GM19023 (cell line): ENCODE measurements at regions not wholly inside any gene's neighbourhood (a gene's known extent, or its start where the extent isn't known, plus 50 kb on each side); places are given as distances from the start of the nearest gene placed in this dataset.

ENCODE experiments used
- ATAC-seq: cut with Tn5 transposase; IDR thresholded peaks from one replicate; pipeline ENCODE4 v1.9.1; 2021; ENCODE audit warnings: mild to moderate bottlenecking, moderate library complexity; ENCODE audit not compliant: unreplicated experiment

DNA sequence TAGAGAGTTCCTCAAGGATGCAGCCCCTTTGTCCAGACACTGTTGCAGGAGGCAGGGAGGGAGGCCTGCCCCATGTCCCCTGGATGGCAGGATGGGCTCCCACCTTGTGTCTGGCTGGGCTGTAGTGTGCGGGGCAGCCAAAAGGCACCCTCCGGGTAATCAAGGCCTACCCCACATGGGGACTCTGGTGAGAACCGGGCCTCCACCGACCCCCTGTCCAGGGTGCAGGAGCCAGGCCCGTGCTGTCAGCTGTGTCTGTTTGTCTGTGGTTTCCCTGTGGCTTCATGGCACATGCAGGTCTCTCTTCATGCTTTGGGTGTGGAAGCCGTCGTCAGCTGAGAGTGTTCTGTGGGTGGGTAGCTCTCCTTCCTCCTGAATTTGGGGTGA, 1240.9 kb downstream of the BRD1 start:
- no peak for ATAC-seq

DNA sequence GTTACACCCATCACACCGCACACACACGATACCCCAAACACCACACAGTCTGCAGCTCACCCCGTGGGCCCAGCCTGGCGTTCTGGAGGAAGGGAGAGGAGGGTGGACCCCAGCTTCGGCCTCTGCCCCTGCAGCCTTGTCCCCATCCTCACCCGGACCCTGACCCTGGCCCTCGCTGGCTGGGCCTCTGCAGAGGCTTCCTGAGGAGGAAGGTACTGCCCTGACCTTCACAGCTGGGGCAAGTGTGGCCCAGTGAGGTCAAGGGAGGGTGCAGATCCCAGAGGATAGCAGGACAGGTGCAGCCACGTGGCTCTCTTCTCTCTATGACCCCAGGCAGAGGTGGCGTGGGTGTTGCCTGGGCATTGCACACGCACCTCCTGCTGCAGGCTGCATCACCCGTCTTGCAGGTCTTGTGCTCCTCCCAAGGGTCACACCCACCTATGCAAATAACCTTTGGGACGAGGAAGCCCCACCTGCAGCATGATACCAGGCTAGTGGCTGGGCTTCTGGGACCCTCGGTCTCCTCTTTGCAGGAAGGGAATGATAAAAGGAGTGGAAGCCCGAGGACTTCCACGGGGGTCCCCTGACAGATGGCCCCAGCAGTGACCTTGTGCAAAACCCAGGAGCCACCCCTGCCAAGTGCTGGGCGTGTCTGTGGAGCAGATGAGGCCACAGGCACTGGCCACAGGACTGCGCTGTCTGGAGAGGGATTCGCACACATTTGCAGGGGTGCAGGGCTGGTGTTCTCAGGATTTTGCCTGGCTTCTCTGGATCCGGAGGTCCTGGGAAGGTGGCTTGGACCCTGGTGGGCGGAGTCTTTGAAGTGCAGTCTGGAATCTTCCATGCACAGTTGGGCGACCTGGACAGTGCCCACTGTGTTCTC, 1241.5 kb downstream of the BRD1 start:
- no peak for ATAC-seq

DNA sequence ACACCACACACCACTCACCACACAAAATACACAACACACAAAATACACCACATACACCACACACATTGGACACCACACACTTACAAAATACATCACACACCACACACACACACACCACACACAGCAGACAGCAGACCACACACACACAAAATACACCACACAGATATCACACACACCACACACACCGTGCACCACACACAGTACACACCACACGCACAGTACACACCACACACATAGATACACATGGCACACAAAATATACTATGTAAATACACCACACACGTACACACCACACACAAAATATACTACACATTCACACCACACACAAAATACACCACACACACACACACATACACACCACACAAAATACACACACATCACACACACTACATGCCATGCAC, 1243.5 kb downstream of the BRD1 start:
- no peak for ATAC-seq

DNA sequence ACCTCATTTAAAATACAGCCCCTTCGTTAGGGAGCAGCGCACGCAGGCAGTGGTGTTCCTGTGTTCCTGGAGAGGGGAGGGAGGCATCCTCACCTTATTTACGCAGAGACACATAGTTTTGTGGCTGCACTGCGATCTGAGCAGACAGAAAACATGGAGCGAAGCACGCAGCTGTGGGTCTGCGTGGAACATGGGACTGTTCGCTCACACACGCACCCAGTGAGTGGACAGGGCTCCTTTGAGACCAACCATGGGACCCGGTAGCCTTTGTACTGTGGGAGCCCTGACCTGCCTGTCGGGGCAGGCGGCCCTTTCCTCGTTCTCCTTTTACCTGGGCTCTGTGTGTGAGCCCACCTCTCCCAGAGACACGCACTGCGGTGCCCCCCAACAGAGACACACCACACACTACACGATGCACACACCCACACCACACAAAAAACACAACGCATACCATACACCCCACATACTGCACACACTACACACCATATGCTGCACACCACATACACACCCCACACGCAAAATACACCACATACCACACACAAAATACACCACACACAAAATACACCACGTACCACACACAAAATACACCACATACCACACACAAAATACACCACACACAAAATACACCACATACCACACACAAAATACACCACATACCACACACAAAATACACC, 1245.7 kb downstream of the BRD1 start:
- ATAC-seq, result no peak

DNA sequence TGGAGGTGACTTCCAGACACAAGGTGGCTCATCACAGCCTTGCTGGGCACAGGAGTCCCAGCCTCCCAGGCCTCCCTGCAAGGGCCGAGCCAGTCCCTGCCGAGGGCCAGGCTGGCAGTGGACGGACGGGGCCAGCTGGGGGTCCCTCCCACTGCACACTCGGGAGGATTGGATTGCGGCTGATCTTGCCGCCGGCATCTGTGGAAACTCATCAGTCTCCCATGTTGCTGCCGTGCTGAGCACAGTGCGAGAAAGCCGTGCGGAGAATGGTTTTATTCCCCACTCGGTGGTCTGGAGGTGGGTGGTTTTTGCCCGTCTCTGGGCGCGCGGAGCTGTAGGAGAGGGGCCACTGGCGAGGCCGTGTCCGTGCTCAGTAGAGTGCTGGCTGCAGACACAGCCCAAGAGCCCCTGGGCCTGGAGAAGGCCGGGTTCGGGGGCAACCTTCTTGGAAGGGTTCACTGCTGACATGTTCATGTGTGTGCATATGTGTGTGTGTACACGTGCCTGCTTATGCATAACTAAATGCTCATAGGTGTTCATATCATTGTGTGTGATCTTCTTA, 1246.4 kb downstream of the BRD1 start:
- no peak for ATAC-seq

DNA sequence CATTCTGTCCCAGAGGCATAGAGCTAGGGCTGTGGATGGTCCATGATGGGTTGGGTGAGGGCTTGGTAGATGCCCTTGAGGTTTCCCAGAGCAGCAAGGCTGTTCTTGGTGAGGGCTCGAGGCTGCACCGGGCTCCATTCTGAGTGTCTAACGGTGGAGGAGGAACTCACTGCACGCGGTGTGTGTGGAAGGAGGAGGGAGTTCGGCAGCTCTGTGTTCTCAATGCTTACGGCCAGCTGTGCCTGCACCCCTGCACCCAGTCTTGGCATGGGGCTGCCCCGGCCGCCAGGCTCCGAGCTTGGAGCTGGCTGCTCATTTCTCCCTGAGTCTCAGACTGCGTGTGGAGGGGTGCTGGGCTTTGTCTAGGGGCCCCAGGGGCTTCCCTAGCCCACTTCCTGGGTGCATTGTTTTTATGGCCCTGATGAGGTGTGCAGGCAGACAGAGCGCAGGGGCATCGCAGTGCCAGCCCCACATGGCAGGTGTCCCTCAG, 1247.1 kb downstream of the BRD1 start:
- no peak for ATAC-seq

DNA sequence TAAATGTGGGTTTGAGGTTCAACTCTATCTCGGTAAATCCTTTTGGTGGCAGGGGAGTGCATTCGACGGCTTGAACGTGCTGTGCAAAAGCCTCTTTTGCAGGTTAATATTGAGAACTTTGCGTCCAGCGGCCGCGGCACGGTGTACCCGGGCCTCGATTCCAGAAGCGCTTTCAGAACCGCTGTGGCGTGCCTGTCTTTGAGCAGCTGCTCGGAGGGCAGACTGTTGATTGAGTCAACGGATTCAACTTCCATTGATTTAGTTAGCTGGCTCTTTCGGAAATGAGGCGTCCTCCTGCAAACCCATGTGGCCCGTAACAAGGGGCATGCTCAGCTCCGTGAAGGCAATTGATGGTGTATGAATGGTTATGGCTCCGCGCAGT, 1247.8 kb downstream of the BRD1 start:
- no peak for ATAC-seq

DNA sequence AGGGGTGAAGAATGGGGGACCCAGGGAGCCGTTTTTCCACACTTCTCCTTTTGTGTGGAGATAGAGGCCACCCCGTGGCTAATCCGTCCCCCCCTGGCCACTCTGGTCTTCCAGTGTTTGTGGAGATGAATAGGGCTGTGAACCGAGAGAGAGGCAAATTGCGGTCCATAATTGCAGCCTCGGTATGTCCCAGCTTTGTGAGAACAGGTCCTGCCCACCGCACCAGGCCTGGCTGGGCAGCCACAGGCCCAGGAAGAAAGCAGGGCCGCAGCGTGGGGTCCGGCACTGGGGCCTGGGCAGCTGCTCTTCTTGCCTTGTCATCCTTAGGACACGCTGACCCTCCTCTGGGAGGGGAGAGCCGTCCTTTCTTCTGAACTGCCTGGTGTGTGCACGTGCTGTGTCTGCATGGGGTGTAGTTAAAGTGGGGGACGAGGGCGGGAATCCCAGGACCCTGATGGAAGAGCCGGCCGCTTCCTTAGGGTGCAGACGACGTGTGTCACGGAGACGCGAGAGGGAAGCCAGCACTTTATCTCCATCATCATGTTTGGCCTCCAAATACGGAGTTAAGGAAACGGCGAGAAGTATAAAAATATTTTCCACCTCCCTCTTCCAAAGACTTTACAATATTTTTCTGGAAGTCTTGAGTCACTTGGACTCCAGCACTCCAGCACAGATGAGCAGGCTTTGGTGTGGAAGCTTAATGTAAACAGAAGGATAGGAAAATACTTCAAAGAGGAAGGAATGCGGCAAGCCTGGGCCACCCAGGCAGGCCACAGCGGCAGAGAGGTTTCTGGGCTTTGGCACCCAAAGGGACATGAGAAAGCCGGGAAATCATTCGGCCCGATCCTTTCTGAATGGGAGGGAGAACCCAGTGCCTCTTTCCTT, 1248.4 kb downstream of the BRD1 start:
- ATAC-seq, result no peak

DNA sequence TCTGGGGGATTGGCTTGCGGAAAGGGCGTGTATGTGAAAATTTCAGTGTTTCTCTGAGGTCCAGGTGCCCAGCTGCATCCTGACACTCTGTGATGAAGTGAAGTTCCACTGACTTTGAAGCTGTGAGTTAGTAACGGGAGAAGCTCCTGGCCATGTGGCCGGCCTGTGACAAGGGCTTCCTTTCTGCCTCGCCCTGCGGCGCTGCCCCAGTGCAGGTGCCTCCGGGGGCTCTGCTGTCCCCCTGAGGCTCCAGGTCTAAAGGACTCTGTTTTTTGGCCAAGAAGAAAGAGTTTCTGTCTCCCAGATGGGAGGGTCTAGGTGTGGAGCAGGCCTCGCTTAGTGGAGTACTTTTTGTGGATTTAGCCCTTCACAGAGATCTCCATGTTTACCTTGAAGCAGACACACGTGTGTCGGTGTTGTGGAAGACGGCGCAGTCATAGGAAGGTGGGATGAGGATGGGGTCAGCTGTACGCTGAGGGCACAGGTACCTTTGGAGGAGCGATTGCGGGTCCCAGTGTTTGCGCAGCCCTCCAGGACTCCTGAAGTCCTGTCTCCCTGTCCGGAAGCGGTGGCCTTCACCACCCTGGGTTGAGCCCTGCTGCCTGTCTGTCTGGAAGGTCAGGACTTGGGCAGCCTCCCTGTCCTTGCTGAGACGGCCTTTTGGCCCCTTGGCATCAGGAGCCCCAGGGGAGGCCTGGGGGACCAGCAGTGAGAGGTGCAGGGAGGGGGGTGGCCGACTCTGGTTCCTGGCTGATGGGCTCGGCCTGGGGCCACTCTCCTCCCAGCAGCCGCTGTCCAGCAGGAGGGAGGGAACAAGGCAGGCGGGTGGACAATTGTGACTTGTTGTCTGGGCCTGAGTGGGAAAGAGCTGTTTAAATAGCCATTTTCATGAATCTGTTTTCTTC, 1249.3 kb downstream of the BRD1 start:
- no peak for ATAC-seq

DNA sequence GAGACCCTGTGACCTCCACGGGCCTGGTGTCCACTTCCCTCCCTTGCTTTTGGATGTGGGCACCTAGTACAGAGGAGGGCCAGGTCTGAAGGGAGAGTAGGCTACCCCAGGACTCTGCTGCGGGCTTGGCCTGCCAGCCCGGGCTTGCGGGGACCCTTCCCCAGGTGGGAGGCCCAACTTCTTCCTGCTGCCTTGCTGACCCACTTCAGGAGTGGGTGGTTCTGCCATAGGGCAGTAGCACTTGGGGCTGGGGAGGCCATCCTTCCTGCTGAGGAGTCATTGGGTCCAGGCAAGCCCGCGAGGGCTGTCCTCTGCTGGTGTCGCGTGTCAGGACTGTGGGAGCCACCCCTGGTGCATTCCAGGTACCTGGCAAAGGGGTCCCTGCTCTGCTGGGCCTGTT, 1250.0 kb downstream of the BRD1 start:
- no peak for ATAC-seq

DNA sequence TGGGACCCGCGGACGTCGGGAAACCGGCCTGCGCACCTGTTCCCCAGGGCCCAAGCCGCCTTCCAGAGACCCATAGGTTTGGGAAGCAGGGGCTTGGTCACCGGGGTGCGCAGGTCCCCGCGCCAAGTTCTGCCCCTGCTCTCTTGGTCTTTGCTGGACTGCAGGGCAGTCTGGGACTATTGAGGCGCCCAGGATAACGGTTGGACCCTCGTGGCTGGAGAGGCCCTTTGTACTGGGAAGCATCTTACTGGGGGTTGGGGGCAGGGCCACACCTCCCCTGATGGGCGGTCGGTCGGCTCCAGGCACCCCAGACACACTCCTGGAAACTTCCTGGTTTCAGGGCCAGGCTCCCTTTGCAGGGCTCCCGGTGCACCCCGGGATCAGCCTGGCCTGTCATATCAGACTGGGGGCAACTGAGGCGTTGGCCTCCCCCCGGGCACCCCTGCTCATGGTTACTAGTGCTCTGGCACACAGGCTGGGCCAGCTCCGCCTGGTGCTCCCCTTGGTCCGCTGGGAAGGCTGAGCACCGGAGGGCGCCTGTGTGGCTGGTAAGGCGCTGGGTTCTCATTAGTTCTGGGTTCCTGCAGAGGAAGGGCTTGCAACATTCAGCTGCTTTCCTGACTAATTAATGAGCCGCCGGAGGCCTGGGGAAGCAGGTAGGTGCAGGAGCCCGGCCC, 1250.5 kb downstream of the BRD1 start:
- ATAC-seq, result no peak

DNA sequence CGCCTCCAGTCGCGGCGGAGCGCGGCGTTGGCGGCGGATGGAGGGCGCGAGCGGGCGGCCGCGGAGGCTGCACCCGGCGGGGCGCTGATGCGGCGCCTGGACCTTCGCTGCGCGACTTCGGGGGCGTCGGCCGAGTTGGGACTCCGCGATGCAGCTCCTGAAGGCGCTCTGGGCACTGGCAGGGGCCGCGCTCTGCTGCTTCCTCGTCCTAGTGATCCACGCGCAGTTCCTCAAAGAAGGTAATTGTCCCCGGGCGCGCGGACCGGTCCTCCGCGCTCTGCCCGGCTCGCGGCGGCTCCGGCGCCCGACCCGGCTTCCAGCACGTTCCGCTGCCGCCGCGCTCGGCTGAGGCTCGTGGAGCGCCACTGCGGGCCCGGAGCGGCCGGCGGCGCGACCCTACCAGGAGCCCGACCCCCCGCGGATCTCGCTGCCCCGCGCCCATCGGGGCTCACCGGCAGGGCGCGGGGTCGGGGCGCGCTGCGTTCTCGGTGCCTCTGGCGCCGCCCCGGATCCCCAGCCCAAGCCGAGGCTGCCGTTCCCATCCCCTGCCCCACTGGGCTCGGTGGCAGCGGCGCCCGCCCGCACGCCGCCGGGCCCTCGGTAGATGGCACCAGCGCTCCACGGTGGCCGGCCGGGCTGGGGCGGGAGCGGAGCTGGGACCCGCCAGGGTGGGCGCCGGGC, 1251.2 kb downstream of the BRD1 start:
- ATAC-seq, result no peak

DNA sequence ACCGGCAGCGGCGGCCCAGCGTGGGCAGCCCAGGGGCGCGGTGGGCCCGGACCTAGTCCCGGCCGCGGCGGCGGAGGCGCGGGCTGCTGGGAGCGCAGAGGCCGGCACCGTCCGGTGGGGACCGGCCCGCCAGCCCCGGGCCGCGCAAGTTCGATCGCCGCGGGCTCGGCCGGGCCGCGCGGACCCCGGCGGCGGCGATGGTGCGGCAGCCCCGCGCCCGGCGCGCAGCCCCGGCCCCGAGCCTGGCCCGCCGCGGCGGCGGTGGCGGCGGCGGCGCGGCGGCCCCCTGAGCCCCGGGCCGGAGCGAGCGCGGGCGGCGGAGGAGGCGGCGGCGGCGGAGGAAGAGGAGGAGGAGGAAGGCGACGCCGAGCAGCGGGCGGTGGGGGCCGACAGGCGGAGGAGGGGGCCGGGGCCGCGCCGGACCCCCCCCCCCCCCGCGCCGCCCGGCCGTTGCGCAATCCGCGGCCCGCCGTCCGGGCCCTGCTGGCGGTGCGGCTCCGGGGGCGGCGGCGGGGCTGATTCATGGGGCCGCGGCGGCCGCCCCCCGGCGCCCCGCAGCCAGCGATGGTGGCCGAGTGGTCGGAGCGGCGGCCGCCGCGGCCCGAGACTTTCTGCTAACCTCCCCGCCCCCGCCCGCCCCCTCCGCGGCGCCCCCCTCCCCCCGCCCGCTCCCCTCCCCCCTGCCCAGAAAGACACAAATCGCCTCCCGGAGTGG, 1251.9 kb downstream of the BRD1 start:
- ATAC-seq, result no peak

DNA sequence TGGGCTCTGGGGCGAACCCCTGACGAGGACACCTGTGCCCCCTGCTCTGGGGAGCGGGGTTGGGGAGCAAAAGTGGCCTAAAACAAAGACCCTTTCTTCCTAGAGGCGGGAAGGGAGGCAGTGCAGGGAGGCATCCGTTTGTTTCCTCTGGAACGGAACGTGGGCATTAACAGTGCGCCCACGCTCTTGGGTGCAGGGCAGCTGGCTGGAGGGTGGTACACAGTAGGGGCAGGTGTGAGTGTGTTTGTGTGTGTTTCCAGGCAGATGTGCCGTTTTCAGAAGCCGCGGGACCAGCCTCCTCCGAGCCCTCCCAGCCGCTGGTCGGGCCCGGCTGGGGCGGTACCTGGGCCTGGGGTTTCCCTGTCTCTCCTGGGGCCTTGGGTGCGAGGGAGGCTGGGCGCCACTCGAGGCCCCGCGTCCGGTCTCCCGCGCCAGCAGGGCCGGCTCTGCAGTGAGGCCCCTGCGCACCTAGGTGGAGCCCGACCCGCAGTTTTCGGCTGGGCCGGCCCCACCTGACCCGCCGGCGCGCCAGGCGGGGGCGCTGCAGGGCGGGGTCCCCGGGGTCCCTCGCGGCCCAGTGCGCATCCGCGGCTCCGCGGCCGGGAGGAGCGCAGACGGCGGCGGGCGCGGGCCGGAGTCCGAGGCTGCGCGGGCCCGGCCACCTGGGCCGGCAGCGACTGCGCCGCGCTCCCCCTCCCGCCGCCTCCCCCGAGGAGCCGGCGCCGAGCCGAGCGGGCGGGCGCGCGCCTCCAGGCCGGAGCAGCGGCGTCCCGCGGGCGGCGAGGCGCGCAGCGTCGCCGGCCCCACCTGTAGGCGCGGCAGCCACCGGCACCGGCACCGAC, 1252.7 kb downstream of the BRD1 start:
- ATAC-seq, result no peak

DNA sequence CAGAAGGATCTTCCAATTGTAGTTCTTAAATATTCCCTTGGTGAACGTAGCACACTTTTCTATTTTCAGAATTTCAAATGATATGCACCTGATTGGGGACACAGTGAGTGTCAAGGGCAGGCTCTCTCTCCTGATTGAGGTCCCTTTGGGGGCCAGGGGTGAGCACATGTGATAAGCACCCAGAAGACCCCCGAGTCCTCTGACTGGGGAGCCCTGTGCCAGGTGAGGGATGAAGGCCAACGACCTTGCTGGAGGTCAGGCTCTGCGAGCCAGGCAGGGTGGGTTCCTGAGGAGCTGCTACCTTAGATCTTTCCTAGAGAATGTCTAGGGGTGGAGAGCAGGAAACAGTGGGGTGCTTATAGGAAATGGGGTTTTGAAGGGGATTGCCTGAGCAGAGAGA, 1253.9 kb downstream of the BRD1 start:
- ATAC-seq, result no peak

DNA sequence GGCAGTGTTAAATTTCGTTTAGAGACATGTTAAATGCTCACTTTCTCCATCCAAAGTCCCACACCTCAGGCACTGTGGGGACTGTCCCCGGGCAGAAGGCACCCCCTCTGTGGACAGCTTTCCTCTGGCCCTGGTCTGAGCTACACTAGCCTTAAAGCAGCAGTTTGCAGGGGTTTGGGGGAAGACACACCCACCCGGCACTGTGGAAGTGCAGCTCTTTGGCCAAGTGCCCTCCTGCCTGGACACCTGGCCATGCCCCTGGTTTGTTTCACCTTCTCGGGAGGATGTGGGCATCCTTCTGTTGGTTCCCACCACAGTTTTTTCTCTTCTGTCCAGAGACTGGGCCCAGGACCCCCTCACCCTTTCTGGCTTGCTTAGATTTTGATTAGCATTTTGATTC, 1254.7 kb downstream of the BRD1 start:
- no peak for ATAC-seq

DNA sequence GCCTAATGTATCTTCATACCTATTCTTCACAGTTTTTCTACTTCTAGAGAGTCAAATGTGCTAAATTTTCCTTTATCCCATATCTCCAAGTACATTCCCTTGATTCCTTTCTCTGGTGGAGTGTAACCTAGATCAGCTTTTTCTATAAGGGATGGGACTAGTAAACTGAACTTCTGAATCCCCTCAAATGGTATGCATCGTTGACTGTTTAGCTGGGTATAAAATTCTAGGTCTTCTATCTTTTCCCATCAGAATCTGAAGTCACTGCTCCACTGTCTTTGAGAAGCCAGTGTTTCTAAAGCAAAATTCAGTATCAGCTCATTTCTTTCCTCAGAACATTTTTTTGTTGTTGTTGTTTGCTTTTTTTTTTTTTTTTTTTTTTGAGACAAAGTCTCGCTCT, 1256.8 kb downstream of the BRD1 start:
- ATAC-seq, result no peak
